ENCODE measurements at regions not wholly inside any gene's neighbourhood (a gene's known extent, or its start where the extent isn't known, plus 50 kb on each side); places are given as distances from the start of the nearest gene placed in this dataset.

GRCh38 chr4:56286763-56287162 lies 100.5 kb downstream of the AASDH start:
- DNase-seq, result no peak

GRCh38 chr4:56283375-56283774 lies 103.9 kb downstream of the AASDH start:
- no peak for DNase-seq

GRCh38 chr4:56282004-56282403 lies 105.3 kb downstream of the AASDH start:
- DNase-seq, result no peak

- no peak for DNase-seq
These were observed 110.7 kb downstream of the AASDH start for GRCh38 chr4:56276547-56276946.

- DNase-seq, result no peak
These were observed 113.9 kb downstream of the AASDH start for GRCh38 chr4:56273391-56273790.

- no peak for DNase-seq
These were observed 114.4 kb downstream of the AASDH start for GRCh38 chr4:56272927-56273326.

GRCh38 chr4:56272003-56272402 lies 115.3 kb downstream of the AASDH start:
- no peak for DNase-seq

GRCh38 chr4:56271131-56271530 lies 116.2 kb downstream of the AASDH start:
- DNase-seq, result no peak

- no peak for DNase-seq
These were observed 119.7 kb downstream of the AASDH start for GRCh38 chr4:56267558-56267957.

GRCh38 chr4:56264873-56265272 lies 122.4 kb downstream of the AASDH start:
- no peak for DNase-seq

GRCh38 chr4:56261027-56261426 lies 126.3 kb downstream of the AASDH start:
- DNase-seq, result no peak

GRCh38 chr4:56260320-56260719 lies 127.0 kb downstream of the AASDH start:
- no peak for DNase-seq

- DNase-seq, result no peak
These were observed 127.6 kb downstream of the AASDH start for GRCh38 chr4:56259655-56260054.

GRCh38 chr4:56255820-56256219 lies 131.5 kb downstream of the AASDH start:
- DNase-seq, result no peak

- DNase-seq, result no peak
These were observed 133.5 kb downstream of the AASDH start for GRCh38 chr4:56253666-56254305.

GRCh38 chr4:56252561-56253152 lies 134.6 kb downstream of the AASDH start:
- DNase-seq, result no peak

- no peak for DNase-seq
These were observed 135.7 kb downstream of the AASDH start for GRCh38 chr4:56251556-56251955.

- DNase-seq, result no peak
These were observed 136.5 kb downstream of the AASDH start for GRCh38 chr4:56250776-56251175.

GRCh38 chr4:56247646-56248045 lies 139.6 kb downstream of the AASDH start:
- DNase-seq, result no peak

GRCh38 chr4:56246233-56246610 lies 141.1 kb downstream of the AASDH start:
- no peak for DNase-seq

- DNase-seq, result no peak
These were observed 141.6 kb downstream of the AASDH start for GRCh38 chr4:56245547-56246232.

GRCh38 chr4:56244681-56245080 lies 142.6 kb downstream of the AASDH start:
- DNase-seq, result no peak

- DNase-seq, result no peak
These were observed 144.2 kb downstream of the AASDH start for GRCh38 chr4:56243107-56243506.

GRCh38 chr4:56241500-56241899 lies 145.8 kb downstream of the AASDH start:
- no peak for DNase-seq

Data from fibroblast of skin of back (primary cell).